IMR-90 (cell line): ENCODE measurements at regions not wholly inside any gene's neighbourhood (a gene's known extent, or its start where the extent isn't known, plus 50 kb on each side); places are given as distances from the start of the nearest gene placed in this dataset.

Experiments used
- ATAC-seq: fragments of 200-7000 bp; cut with Tn5 transposase; 2 replicates; pipeline ENCODE4 v1.9.1; 2020; ENCODE audit warnings: low read depth, mild to moderate bottlenecking, moderate library complexity
- BruUV-seq: library from RNA; stranded (reverse); fragments of 400-500 nt; replicated peaks from 2 replicates; lab custom pipeline; 2021; lab: Mats Ljungman, UMichigan
- CTCF ChIA-PET: fragments of 300-600 bp; formaldehyde crosslinking; extraction: SDS; loops from one replicate; lab custom pipeline; 2021; ENCODE audit warnings: antibody characterized with exemption; lab: Yijun Ruan, JAX
- POLR2A ChIA-PET: fragments of 300-600 bp; sonication (Branson Sonifier 250); formaldehyde crosslinking; loops from one replicate; lab custom pipeline; 2022; ENCODE audit warnings: antibody characterized with exemption; ENCODE audit not compliant: unreplicated experiment; lab: Charles Lee
- DNase-seq: peaks from one replicate; pipeline ENCODE4 v3.0.0; 2013
- H2AFZ ChIP-seq: replicated peaks from 2 replicates; pipeline ENCODE3; 2013; ENCODE audit warnings: low read length, mild to moderate bottlenecking; ENCODE audit not compliant: poor library complexity
- H2AK5ac ChIP-seq: 2 replicates; pipeline ENCODE4 v1.6.1; 2013; ENCODE audit warnings: low read depth, low read length, inconsistent platforms
- H2AK9ac ChIP-seq: replicated peaks from 2 replicates; pipeline ENCODE3; 2013; ENCODE audit warnings: mild to moderate bottlenecking, low read depth, low read length, moderate library complexity; ENCODE audit not compliant: poor library complexity
- H2BK120ac ChIP-seq: 2 replicates; pipeline ENCODE4 v1.6.1; 2013; ENCODE audit warnings: low read depth, low read length, inconsistent platforms
- H2BK15ac ChIP-seq: 3 replicates; pipeline ENCODE4 v1.6.1; 2013; ENCODE audit warnings: low read depth, low read length, inconsistent platforms
- H2BK20ac ChIP-seq: 2 replicates; pipeline ENCODE4 v1.6.1; 2013; ENCODE audit warnings: low read depth, mild to moderate bottlenecking, inconsistent platforms, low read length, moderate library complexity
- H2BK5ac ChIP-seq: 2 replicates; pipeline ENCODE4 v1.6.1; 2013; ENCODE audit warnings: mild to moderate bottlenecking, low read depth, low read length, inconsistent platforms; ENCODE audit not compliant: poor library complexity, severe bottlenecking
- H3K14ac ChIP-seq: replicated peaks from 2 replicates; pipeline ENCODE4 v1.6.1; 2013; ENCODE audit warnings: low read depth, low read length, inconsistent platforms
- H3K18ac ChIP-seq: 2 replicates; pipeline ENCODE4 v1.6.1; 2013; ENCODE audit warnings: low read depth, low read length, control low read depth
- H3K23ac ChIP-seq: 2 replicates; pipeline ENCODE4 v1.6.1; 2013; ENCODE audit warnings: low read depth, low read length, inconsistent platforms
- H3K27ac ChIP-seq: 2 replicates; pipeline ENCODE4 v1.5.1; 2013; ENCODE audit warnings: mild to moderate bottlenecking, control low read depth, low read length; ENCODE audit not compliant: insufficient read depth
- H3K27me3 ChIP-seq: 2 replicates; pipeline ENCODE4 v1.6.1; 2013; ENCODE audit warnings: low read length; ENCODE audit not compliant: control insufficient read depth, insufficient read depth
- H3K36me3 ChIP-seq: 2 replicates; pipeline ENCODE4 v1.6.1; 2013; ENCODE audit warnings: low read length, mixed read lengths; ENCODE audit not compliant: control insufficient read depth, insufficient read depth
- H3K4ac ChIP-seq: 2 replicates; pipeline ENCODE4 v1.6.1; 2013; ENCODE audit warnings: low read depth, low read length, inconsistent platforms
- H3K4me1 ChIP-seq: 2 replicates; pipeline ENCODE4 v1.6.1; 2013; ENCODE audit warnings: low read length, mixed read lengths; ENCODE audit not compliant: control insufficient read depth, insufficient read depth
- H3K4me2 ChIP-seq: 2 replicates; pipeline ENCODE4 v1.6.1; 2013; ENCODE audit warnings: low read depth, mild to moderate bottlenecking, control low read depth, low read length, moderate library complexity
- H3K4me3 ChIP-seq: 2 replicates; pipeline ENCODE4 v1.5.1; 2013; ENCODE audit warnings: low read depth, mild to moderate bottlenecking, control low read depth, low read length, moderate library complexity; ENCODE audit not compliant: insufficient read depth
- H3K56ac ChIP-seq: 2 replicates; pipeline ENCODE4 v1.6.1; 2013; ENCODE audit warnings: low read length, inconsistent platforms; ENCODE audit not compliant: insufficient read depth; ENCODE audit errors: extremely low read depth
- H3K79me1 ChIP-seq, 2 experiments: 2 replicates each; pipeline ENCODE4 v1.6.1; 2013; ENCODE audit warnings: low read length in 2 of 2, inconsistent platforms in 1 of 2, low read depth in 1 of 2
- H3K9ac ChIP-seq: 2 replicates; pipeline ENCODE4 v1.6.1; 2013; ENCODE audit warnings: low read depth, low read length, control low read depth
- H3K9me1 ChIP-seq: 2 replicates; pipeline ENCODE4 v1.6.1; 2013; ENCODE audit warnings: low read length, inconsistent platforms; ENCODE audit not compliant: insufficient read depth
- H3K9me3 ChIP-seq: 2 replicates; pipeline ENCODE4 v1.6.1; 2013; ENCODE audit warnings: low read length; ENCODE audit not compliant: control insufficient read depth, insufficient read depth
- H4K20me1 ChIP-seq: 2 replicates; pipeline ENCODE4 v1.6.1; 2013; ENCODE audit warnings: low read length, inconsistent platforms; ENCODE audit not compliant: insufficient read depth
- H4K5ac ChIP-seq: 2 replicates; pipeline ENCODE4 v1.6.1; 2013; ENCODE audit warnings: mild to moderate bottlenecking, low read depth, low read length, control low read depth
- H4K8ac ChIP-seq, 2 experiments: 2 replicates each; pipeline ENCODE4 v1.6.1; 2013; ENCODE audit warnings: low read depth in 2 of 2, low read length in 2 of 2, control low read depth in 1 of 2, inconsistent platforms in 1 of 2
- H4K91ac ChIP-seq: 2 replicates; pipeline ENCODE4 v1.6.1; 2013; ENCODE audit warnings: low read depth, low read length, inconsistent platforms; ENCODE audit not compliant: insufficient read depth
- CTCF ChIP-seq: conservative IDR thresholded peaks from 2 replicates; pipeline ENCODE4 v1.5.1; 2012; ENCODE audit warnings: mild to moderate bottlenecking, low read depth, low read length, improper control_type of control experiment
- FOS ChIP-seq: fragments of 150-350 bp; IDR thresholded peaks from 2 replicates; pipeline ENCODE4 v1.6.1; 2016; ENCODE audit warnings: low read depth, low read length
- MAFK ChIP-seq: IDR thresholded peaks from 2 replicates; pipeline ENCODE4 v1.6.1; 2012; ENCODE audit warnings: low read depth, low read length, improper control_type of control experiment
- MAZ ChIP-seq: IDR thresholded peaks from 2 replicates; pipeline ENCODE4 v1.6.1; 2012; ENCODE audit warnings: low read depth, mild to moderate bottlenecking, low read length, improper control_type of control experiment, moderate library complexity, borderline replicate concordance
- MXI1 ChIP-seq: IDR thresholded peaks from 2 replicates; pipeline ENCODE4 v1.6.1; 2012; ENCODE audit warnings: low read depth, mild to moderate bottlenecking, low read length, moderate library complexity, borderline replicate concordance
- SMC3 ChIP-seq: fragments of 150-350 bp; IDR thresholded peaks from 2 replicates; pipeline ENCODE4 v1.6.1; 2016; ENCODE audit warnings: low read depth, mild to moderate bottlenecking, antibody characterized with exemption, low read length, moderate library complexity
- USF2 ChIP-seq: fragments of 150-350 bp; IDR thresholded peaks from 2 replicates; pipeline ENCODE4 v1.6.1; 2017; ENCODE audit warnings: mild to moderate bottlenecking, antibody characterized with exemption, low read length, low read depth
- WGBS, 2 experiments: methylation state at CpG; one replicate each; pipeline versions ENCODE4 v1.1.5 to v1.1.7; 2013; ENCODE audit warnings: missing lambda C conversion rate in 2 of 2; ENCODE audit not compliant: insufficient read length in 1 of 2; ENCODE audit errors: extremely low coverage in 2 of 2; 5-methylcytosine and 5-hydroxymethylcytosine counted together
- dilution Hi-C: fragments of 300-500 bp; cut with HindIII; formaldehyde crosslinking; loops from one replicate; pipeline ENCODE4 v1.14.3; 2018; ENCODE audit warnings: low sequenced_read_pairs; ENCODE audit not compliant: unreplicated experiment
- in situ Hi-C: fragments of 300-500 bp; cut with MboI; formaldehyde crosslinking; loops from 3 replicates; pipeline ENCODE4 v1.14.3; 2019; ENCODE audit warnings: low sequenced_read_pairs, inconsistent platforms, mixed read lengths
- intact Hi-C: fragments of 100-400 bp; cut with micrococcal nuclease; formaldehyde crosslinking; loops from 2 replicates; pipeline ENCODE4 v1.10.0; 2022

- DNase-seq (peak; percentile 45), ATAC-seq (no peak)
- peak overlapping the region; percentile 39 for H2AK9ac ChIP-seq
- H3K4me2 ChIP-seq, result no peak overlapping the region
- peak overlapping the region; percentile 96 for H2BK15ac ChIP-seq
- in situ Hi-C loops (loop anchor here (10.0 kb wide), 1 partner anchor 494 kb away; no protein-coding TSS in a partner anchor), dilution Hi-C loops (no loop called here), intact Hi-C loops (no loop called here)
- POLR2A ChIA-PET, result no interaction called here
- no peaks in the 10 kb centered on the region for H3K27me3 ChIP-seq
- no TSS peak for BruUV-seq
- H4K5ac ChIP-seq, result no peak overlapping the region; the same call in 1 of the 2 replicates
- no peaks in the 10 kb centered on the region; a peak in 1 of 4 replicates for H3K79me1 ChIP-seq
- CTCF ChIA-PET, result interaction anchor here (0.7 kb wide), 1 partner anchor 312 kb away, joined by 3 read pairs; no protein-coding TSS in a partner anchor
- peak overlapping the region; percentile 71 for H2AK5ac ChIP-seq
- peaks cover 26% of the 10 kb centered on the region for H3K4me1 ChIP-seq
- peak overlapping the region; percentile 67 for H2AFZ ChIP-seq
- no peak overlapping the region for H3K56ac ChIP-seq
- H3K9me3 ChIP-seq, result no peaks in the 10 kb centered on the region
- H3K4me3 ChIP-seq, result no peak overlapping the region
- peak overlapping the region; percentile 32 to 36; a peak in 2 of 4 replicates for H4K8ac ChIP-seq
- no peaks in the 10 kb centered on the region for H4K20me1 ChIP-seq
- TF ChIP-seq SMC3, result no peak
- no peak for TF ChIP-seq MAFK
- TF ChIP-seq FOS, result no peak
- TF ChIP-seq MXI1, result no peak
- TF ChIP-seq CTCF, result no peak
- TF ChIP-seq MAZ, result no peak
- no peak for TF ChIP-seq USF2
- peak overlapping the region; percentile 12; the same call in 1 of the 2 replicates for H3K23ac ChIP-seq
- peak overlapping the region; percentile 4; the same call in 1 of the 2 replicates for H4K91ac ChIP-seq
- peak overlapping the region; percentile 79 for H3K4ac ChIP-seq
- H3K36me3 ChIP-seq, result no peaks in the 10 kb centered on the region
- peak overlapping the region; percentile 27 for H2BK20ac ChIP-seq
- H3K9me1 ChIP-seq, result peaks cover 20% of the 10 kb centered on the region
- 0 out of 2 replicates have a peak overlapping the region, but pooled peaks have one; percentile 4 for H3K18ac ChIP-seq
- peak overlapping the region; percentile 30 for H3K14ac ChIP-seq
- H2BK120ac ChIP-seq, result peak overlapping the region; percentile 92
- peak overlapping the region; percentile 28 for H2BK5ac ChIP-seq
- 93% methylated on average over 6 of the region's 12 CpGs; no CpG with 5 or more reads in 1 of the 2 experiments for WGBS, 2 experiments
- H3K27ac ChIP-seq, result no peak overlapping the region
- H3K9ac ChIP-seq, result no peak overlapping the region
These were observed 536.7 kb upstream of the JARID2 start for GRCh38 chr6:14709066-14709670.
